Right lobe of liver (tissue), 4 donors: ENCODE measurements at regions not wholly inside any gene's neighbourhood (a gene's known extent, or its start where the extent isn't known, plus 50 kb on each side); places are given as distances from the start of the nearest gene placed in this dataset.

Experiments
- POLR2A ChIP-seq: fragments of 450-650 bp; IDR thresholded peaks from one replicate; pipeline ENCODE4 v1.6.1; 2017; ENCODE audit warnings: antibody characterized with exemption, mild to moderate bottlenecking
- TF ChIP-seq, protein P1 (sequence below), 4 donors: fragments of 200-600 bp in 3 of 4; fragments of 450-650 bp in 1 of 4; IDR thresholded peaks; one replicate each; pipeline versions ENCODE4 v1.5.1 to v1.8.0; 2016 to 2022; ENCODE audit warnings: antibody characterized with exemption in 4 of 4, mild to moderate bottlenecking in 2 of 4
- donor health status: DM: no; HTN: no; CAD: no.
- donor health status: DM: no; HTN: no; CAD: no.
- donor health status: DM: no; HTN: yes; CAD: no.

DNA sequence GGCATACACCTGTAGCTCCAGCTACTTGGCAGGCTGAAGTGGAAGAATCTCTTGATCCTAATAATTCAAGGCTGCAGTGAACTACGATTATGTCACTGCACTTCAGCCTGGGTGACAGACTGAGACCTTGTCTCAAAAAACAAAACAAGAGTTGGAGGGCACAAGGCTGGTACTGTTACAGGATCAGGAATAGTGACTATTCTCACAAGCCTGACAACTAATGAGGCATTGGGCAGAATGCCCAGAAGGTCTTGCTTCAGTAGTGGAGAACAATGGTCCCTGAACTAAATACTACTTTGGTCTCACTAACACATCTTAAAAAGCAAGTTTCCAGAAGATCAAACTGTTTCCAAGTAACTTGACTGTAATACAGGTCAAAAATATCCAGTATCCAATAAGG, 182.9 kb upstream of the RFX3 start:
- TF ChIP-seq, protein P1, sequence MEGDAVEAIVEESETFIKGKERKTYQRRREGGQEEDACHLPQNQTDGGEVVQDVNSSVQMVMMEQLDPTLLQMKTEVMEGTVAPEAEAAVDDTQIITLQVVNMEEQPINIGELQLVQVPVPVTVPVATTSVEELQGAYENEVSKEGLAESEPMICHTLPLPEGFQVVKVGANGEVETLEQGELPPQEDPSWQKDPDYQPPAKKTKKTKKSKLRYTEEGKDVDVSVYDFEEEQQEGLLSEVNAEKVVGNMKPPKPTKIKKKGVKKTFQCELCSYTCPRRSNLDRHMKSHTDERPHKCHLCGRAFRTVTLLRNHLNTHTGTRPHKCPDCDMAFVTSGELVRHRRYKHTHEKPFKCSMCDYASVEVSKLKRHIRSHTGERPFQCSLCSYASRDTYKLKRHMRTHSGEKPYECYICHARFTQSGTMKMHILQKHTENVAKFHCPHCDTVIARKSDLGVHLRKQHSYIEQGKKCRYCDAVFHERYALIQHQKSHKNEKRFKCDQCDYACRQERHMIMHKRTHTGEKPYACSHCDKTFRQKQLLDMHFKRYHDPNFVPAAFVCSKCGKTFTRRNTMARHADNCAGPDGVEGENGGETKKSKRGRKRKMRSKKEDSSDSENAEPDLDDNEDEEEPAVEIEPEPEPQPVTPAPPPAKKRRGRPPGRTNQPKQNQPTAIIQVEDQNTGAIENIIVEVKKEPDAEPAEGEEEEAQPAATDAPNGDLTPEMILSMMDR (IDR thresholded peaks at IDR 0.05): no peak
- no peak for TF ChIP-seq POLR2A
